ENCODE measurements at regions not wholly inside any gene's neighbourhood (a gene's known extent, or its start where the extent isn't known, plus 50 kb on each side); places are given as distances from the start of the nearest gene placed in this dataset.

GRCh38 chr5:3995954-3996619 lies 400.5 kb downstream of the IRX1 start:
- ChIA-PET CTCF (no interaction called here), POLR2A (no interaction called here)
- no peak for DNase-seq (ENCODE audit: extremely low spot score)
- no peak for TF ChIP-seq ZNF384 (IDR thresholded peaks at IDR 0.05)
- TF ChIP-seq BHLHE40 (IDR thresholded peaks at IDR 0.05; ENCODE audit: borderline replicate concordance) = no peak
- no peak for TF ChIP-seq FOXK2 (IDR thresholded peaks at IDR 0.05)
- TF ChIP-seq NFRKB (IDR thresholded peaks at IDR 0.05) = no peak
- TF ChIP-seq TARDBP (IDR thresholded peaks at IDR 0.05) = no peak
- no peak for TF ChIP-seq CTBP1 (IDR thresholded peaks at IDR 0.05; ENCODE audit: borderline replicate concordance)
- no peak for TF ChIP-seq FOXM1 (IDR thresholded peaks at IDR 0.05; ENCODE audit: borderline replicate concordance)
- TF ChIP-seq SUZ12 (IDR thresholded peaks at IDR 0.05) = no peak
- no peak for TF ChIP-seq FOXA1 (IDR thresholded peaks at IDR 0.05)
- TF ChIP-seq SP1 (IDR thresholded peaks at IDR 0.05) = no peak
- no peak for TF ChIP-seq HDGF (IDR thresholded peaks at IDR 0.05; ENCODE audit: borderline replicate concordance)
- TF ChIP-seq LEF1 (IDR thresholded peaks at IDR 0.05; ENCODE audit: borderline replicate concordance) = no peak
- no peak for TF ChIP-seq ARNT (IDR thresholded peaks at IDR 0.05)
- TF ChIP-seq PKNOX1 (IDR thresholded peaks at IDR 0.05) = no peak
- no peak for TF ChIP-seq ELF4 (IDR thresholded peaks at IDR 0.05)
- no peak for TF ChIP-seq L3MBTL2 (conservative IDR thresholded peaks at IDR 0.05)

GRCh38 chr5:3996707-3997336 lies 401.2 kb downstream of the IRX1 start:
- ChIA-PET POLR2A (no interaction called here), CTCF (no interaction called here)
- no peak for TF ChIP-seq BHLHE40 (IDR thresholded peaks at IDR 0.05; ENCODE audit: borderline replicate concordance)
- no peak for TF ChIP-seq FOXK2 (IDR thresholded peaks at IDR 0.05)
- TF ChIP-seq ELF4 (IDR thresholded peaks at IDR 0.05) = no peak
- TF ChIP-seq LEF1 (IDR thresholded peaks at IDR 0.05; ENCODE audit: borderline replicate concordance) = no peak
- no peak for TF ChIP-seq PKNOX1 (IDR thresholded peaks at IDR 0.05)
- TF ChIP-seq CTBP1 (IDR thresholded peaks at IDR 0.05; ENCODE audit: borderline replicate concordance) = no peak
- no peak for TF ChIP-seq ARNT (IDR thresholded peaks at IDR 0.05)
- no peak for TF ChIP-seq SUZ12 (IDR thresholded peaks at IDR 0.05)
- no peak for TF ChIP-seq ZNF384 (IDR thresholded peaks at IDR 0.05)
- TF ChIP-seq TARDBP (IDR thresholded peaks at IDR 0.05) = no peak
- TF ChIP-seq SP1 (IDR thresholded peaks at IDR 0.05) = no peak
- TF ChIP-seq NFRKB (IDR thresholded peaks at IDR 0.05) = no peak
- TF ChIP-seq HDGF (IDR thresholded peaks at IDR 0.05; ENCODE audit: borderline replicate concordance) = no peak
- no peak for TF ChIP-seq FOXM1 (IDR thresholded peaks at IDR 0.05; ENCODE audit: borderline replicate concordance)
- TF ChIP-seq FOXA1 (IDR thresholded peaks at IDR 0.05) = no peak
- no peak for TF ChIP-seq L3MBTL2 (conservative IDR thresholded peaks at IDR 0.05)
- DNase-seq (ENCODE audit: extremely low spot score) = no peak

GRCh38 chr5:3997670-3998069 lies 402.0 kb downstream of the IRX1 start:
- CTCF ChIA-PET = no interaction called here
- POLR2A ChIA-PET = no interaction called here
- no peak for DNase-seq (ENCODE audit: extremely low spot score)
- no peak for TF ChIP-seq FOXK2 (IDR thresholded peaks at IDR 0.05)
- no peak for TF ChIP-seq SP1 (IDR thresholded peaks at IDR 0.05)
- no peak for TF ChIP-seq L3MBTL2 (conservative IDR thresholded peaks at IDR 0.05)

- POLR2A ChIA-PET = no interaction called here
- CTCF ChIA-PET = no interaction called here
- no peak for DNase-seq (ENCODE audit: extremely low spot score)
- TF ChIP-seq TARDBP (IDR thresholded peaks at IDR 0.05) = no peak
- no peak for TF ChIP-seq CTBP1 (IDR thresholded peaks at IDR 0.05; ENCODE audit: borderline replicate concordance)
- TF ChIP-seq FOXM1 (IDR thresholded peaks at IDR 0.05; ENCODE audit: borderline replicate concordance) = no peak
- no peak for TF ChIP-seq ZNF384 (IDR thresholded peaks at IDR 0.05)
- TF ChIP-seq HDGF (IDR thresholded peaks at IDR 0.05; ENCODE audit: borderline replicate concordance) = no peak
- no peak for TF ChIP-seq BHLHE40 (IDR thresholded peaks at IDR 0.05; ENCODE audit: borderline replicate concordance)
- TF ChIP-seq LEF1 (IDR thresholded peaks at IDR 0.05; ENCODE audit: borderline replicate concordance) = no peak
- TF ChIP-seq SP1 (IDR thresholded peaks at IDR 0.05) = no peak
- TF ChIP-seq PKNOX1 (IDR thresholded peaks at IDR 0.05) = no peak
- no peak for TF ChIP-seq L3MBTL2 (conservative IDR thresholded peaks at IDR 0.05)
- TF ChIP-seq NFRKB (IDR thresholded peaks at IDR 0.05) = no peak
- TF ChIP-seq SUZ12 (IDR thresholded peaks at IDR 0.05) = no peak
- TF ChIP-seq FOXK2 (IDR thresholded peaks at IDR 0.05) = no peak
- no peak for TF ChIP-seq FOXA1 (IDR thresholded peaks at IDR 0.05)
- no peak for TF ChIP-seq ELF4 (IDR thresholded peaks at IDR 0.05)
- TF ChIP-seq ARNT (IDR thresholded peaks at IDR 0.05) = no peak
Observed at GRCh38 chr5:3999929-4000328, 404.3 kb downstream of the IRX1 start.

- POLR2A ChIA-PET = no interaction called here
- TF ChIP-seq CTBP1 (IDR thresholded peaks at IDR 0.05; ENCODE audit: borderline replicate concordance) (no peak), FOXK2 (IDR thresholded peaks at IDR 0.05) (no peak), BHLHE40 (IDR thresholded peaks at IDR 0.05; ENCODE audit: borderline replicate concordance) (no peak), ARNT (IDR thresholded peaks at IDR 0.05) (no peak), SUZ12 (IDR thresholded peaks at IDR 0.05) (no peak), FOXM1 (IDR thresholded peaks at IDR 0.05; ENCODE audit: borderline replicate concordance) (no peak), TARDBP (IDR thresholded peaks at IDR 0.05) (no peak), PKNOX1 (IDR thresholded peaks at IDR 0.05) (no peak), L3MBTL2 (conservative IDR thresholded peaks at IDR 0.05) (no peak), HDGF (IDR thresholded peaks at IDR 0.05; ENCODE audit: borderline replicate concordance) (no peak), SP1 (IDR thresholded peaks at IDR 0.05) (no peak), LEF1 (IDR thresholded peaks at IDR 0.05; ENCODE audit: borderline replicate concordance) (no peak), FOXA1 (IDR thresholded peaks at IDR 0.05) (no peak), ELF4 (IDR thresholded peaks at IDR 0.05) (no peak), ZNF384 (IDR thresholded peaks at IDR 0.05) (no peak), NFRKB (IDR thresholded peaks at IDR 0.05) (no peak)
- CTCF ChIA-PET = no interaction called here
- DNase-seq (ENCODE audit: extremely low spot score) = no peak
Observed at GRCh38 chr5:4001004-4001403, 405.4 kb downstream of the IRX1 start.

Data from HEK293T (cell line).